SK-N-SH (cell line): ENCODE measurements at regions not wholly inside any gene's neighbourhood (a gene's known extent, or its start where the extent isn't known, plus 50 kb on each side); places are given as distances from the start of the nearest gene placed in this dataset.

ENCODE experiments used
- CHD2 ChIP-seq: fragments of 150-350 bp; IDR thresholded peaks from 2 replicates; pipeline ENCODE4 v1.6.1; 2018; ENCODE audit warnings: low read length; ENCODE audit not compliant: partially characterized antibody
- ELF1 ChIP-seq: IDR thresholded peaks from 2 replicates; pipeline ENCODE4 v1.4.0; 2012
- EP300 ChIP-seq, 2 experiments: IDR thresholded peaks; 2 replicates each; pipeline versions ENCODE4 v1.4.0 to v1.6.1; 2012; ENCODE audit warnings: borderline replicate concordance in 1 of 2, low read depth in 1 of 2, low read length in 1 of 2
- FOXJ3 ChIP-seq: sonication (generic); formaldehyde crosslinking; IDR thresholded peaks from 2 replicates; pipeline ENCODE4 v1.5.1; 2020; ENCODE audit warnings: mild to moderate bottlenecking, missing genetic modification reagents
- GATA2 ChIP-seq: sonication (generic); formaldehyde crosslinking; IDR thresholded peaks from 2 replicates; pipeline ENCODE4 v1.5.0; 2020; ENCODE audit warnings: mild to moderate bottlenecking, missing genetic modification reagents
- POLR2AphosphoS5 ChIP-seq: IDR thresholded peaks from 2 replicates; pipeline ENCODE4 v1.6.1; 2012; ENCODE audit warnings: low read depth, low read length
- RAD21 ChIP-seq: IDR thresholded peaks from 2 replicates; pipeline ENCODE4 v1.6.1; 2012; ENCODE audit warnings: mild to moderate bottlenecking, low read length
- RCOR1 ChIP-seq: fragments of 150-350 bp; IDR thresholded peaks from 2 replicates; pipeline ENCODE4 v1.6.1; 2017; ENCODE audit warnings: antibody characterized with exemption, low read length
- TEAD4 ChIP-seq: IDR thresholded peaks from 2 replicates; pipeline ENCODE4 v1.4.0; 2012; ENCODE audit warnings: mild to moderate bottlenecking, borderline replicate concordance; ENCODE audit not compliant: insufficient read depth
- TF ChIP-seq, protein P1 (sequence below): fragments of 200-600 bp; sonication (generic); IDR thresholded peaks from 2 replicates; pipeline ENCODE4 v1.6.1; 2017; ENCODE audit warnings: antibody characterized with exemption, mild to moderate bottlenecking, moderate library complexity
- TF ChIP-seq, protein P2 (sequence below): fragments of 150-350 bp; IDR thresholded peaks from 2 replicates; pipeline ENCODE4 v1.6.1; 2017; ENCODE audit warnings: antibody characterized with exemption, low read length, low read depth, borderline replicate concordance
- TF ChIP-seq, protein P3 (sequence below): IDR thresholded peaks from 2 replicates; pipeline ENCODE4; 2012
- TF ChIP-seq, protein P4 (sequence below): IDR thresholded peaks from 2 replicates; pipeline ENCODE4 v1.4.0; 2012; ENCODE audit warnings: low read depth, borderline replicate concordance
- TF ChIP-seq, protein P5 (sequence below): fragments of 150-350 bp; IDR thresholded peaks from 2 replicates; pipeline ENCODE4 v1.6.1; 2016; ENCODE audit warnings: mild to moderate bottlenecking, low read depth, low read length

DNA sequence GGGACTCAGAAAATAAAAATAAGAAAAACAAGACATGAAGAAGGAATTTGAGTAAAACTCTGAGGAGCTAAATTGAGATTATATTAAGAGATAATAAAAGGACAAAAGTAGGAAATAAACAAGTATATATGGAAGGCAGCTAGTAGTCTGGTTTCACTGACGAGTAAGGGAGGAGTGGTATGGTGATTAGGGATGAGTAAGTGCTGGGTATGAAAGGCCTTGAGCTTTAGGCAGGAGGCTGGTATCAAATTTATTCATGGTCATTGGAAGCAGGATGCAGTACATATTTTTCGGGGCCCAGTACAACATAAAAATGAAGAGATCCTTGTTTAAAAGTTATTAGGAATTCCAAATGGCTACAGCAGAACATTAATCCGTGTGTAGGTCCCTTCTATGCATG is 789.7 kb upstream of the PRMT6 start:
- TF ChIP-seq, protein P1, sequence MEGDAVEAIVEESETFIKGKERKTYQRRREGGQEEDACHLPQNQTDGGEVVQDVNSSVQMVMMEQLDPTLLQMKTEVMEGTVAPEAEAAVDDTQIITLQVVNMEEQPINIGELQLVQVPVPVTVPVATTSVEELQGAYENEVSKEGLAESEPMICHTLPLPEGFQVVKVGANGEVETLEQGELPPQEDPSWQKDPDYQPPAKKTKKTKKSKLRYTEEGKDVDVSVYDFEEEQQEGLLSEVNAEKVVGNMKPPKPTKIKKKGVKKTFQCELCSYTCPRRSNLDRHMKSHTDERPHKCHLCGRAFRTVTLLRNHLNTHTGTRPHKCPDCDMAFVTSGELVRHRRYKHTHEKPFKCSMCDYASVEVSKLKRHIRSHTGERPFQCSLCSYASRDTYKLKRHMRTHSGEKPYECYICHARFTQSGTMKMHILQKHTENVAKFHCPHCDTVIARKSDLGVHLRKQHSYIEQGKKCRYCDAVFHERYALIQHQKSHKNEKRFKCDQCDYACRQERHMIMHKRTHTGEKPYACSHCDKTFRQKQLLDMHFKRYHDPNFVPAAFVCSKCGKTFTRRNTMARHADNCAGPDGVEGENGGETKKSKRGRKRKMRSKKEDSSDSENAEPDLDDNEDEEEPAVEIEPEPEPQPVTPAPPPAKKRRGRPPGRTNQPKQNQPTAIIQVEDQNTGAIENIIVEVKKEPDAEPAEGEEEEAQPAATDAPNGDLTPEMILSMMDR = no peak
- TF ChIP-seq POLR2AphosphoS5 = no peak
- TF ChIP-seq, protein P2, sequence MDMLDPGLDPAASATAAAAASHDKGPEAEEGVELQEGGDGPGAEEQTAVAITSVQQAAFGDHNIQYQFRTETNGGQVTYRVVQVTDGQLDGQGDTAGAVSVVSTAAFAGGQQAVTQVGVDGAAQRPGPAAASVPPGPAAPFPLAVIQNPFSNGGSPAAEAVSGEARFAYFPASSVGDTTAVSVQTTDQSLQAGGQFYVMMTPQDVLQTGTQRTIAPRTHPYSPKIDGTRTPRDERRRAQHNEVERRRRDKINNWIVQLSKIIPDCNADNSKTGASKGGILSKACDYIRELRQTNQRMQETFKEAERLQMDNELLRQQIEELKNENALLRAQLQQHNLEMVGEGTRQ = no peak
- no peak for TF ChIP-seq EP300 (IDR thresholded peaks at IDR 0.05; ENCODE audit: borderline replicate concordance in 1 of 2, low read depth in 1 of 2, low read length in 1 of 2)
- no peak for TF ChIP-seq TEAD4
- no peak for TF ChIP-seq CHD2
- TF ChIP-seq, protein P3, sequence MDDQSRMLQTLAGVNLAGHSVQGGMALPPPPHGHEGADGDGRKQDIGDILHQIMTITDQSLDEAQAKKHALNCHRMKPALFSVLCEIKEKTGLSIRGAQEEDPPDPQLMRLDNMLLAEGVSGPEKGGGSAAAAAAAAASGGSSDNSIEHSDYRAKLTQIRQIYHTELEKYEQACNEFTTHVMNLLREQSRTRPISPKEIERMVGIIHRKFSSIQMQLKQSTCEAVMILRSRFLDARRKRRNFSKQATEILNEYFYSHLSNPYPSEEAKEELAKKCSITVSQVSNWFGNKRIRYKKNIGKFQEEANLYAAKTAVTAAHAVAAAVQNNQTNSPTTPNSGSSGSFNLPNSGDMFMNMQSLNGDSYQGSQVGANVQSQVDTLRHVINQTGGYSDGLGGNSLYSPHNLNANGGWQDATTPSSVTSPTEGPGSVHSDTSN = no peak
- no peak for TF ChIP-seq RAD21
- no peak for TF ChIP-seq FOXJ3 (CRISPR knock-in tag)
- TF ChIP-seq RCOR1 = no peak
- TF ChIP-seq, protein P4, sequence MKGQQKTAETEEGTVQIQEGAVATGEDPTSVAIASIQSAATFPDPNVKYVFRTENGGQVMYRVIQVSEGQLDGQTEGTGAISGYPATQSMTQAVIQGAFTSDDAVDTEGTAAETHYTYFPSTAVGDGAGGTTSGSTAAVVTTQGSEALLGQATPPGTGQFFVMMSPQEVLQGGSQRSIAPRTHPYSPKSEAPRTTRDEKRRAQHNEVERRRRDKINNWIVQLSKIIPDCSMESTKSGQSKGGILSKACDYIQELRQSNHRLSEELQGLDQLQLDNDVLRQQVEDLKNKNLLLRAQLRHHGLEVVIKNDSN = no peak
- TF ChIP-seq GATA2 (CRISPR knock-in tag) = no peak
- no peak for TF ChIP-seq ELF1
- TF ChIP-seq, protein P5, sequence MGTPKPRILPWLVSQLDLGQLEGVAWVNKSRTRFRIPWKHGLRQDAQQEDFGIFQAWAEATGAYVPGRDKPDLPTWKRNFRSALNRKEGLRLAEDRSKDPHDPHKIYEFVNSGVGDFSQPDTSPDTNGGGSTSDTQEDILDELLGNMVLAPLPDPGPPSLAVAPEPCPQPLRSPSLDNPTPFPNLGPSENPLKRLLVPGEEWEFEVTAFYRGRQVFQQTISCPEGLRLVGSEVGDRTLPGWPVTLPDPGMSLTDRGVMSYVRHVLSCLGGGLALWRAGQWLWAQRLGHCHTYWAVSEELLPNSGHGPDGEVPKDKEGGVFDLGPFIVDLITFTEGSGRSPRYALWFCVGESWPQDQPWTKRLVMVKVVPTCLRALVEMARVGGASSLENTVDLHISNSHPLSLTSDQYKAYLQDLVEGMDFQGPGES = no peak
